Breast epithelium (tissue), 4 donors: ENCODE measurements at regions not wholly inside any gene's neighbourhood (a gene's known extent, or its start where the extent isn't known, plus 50 kb on each side); places are given as distances from the start of the nearest gene placed in this dataset.
"Not testable (repeated sequence)": the region's sequence is repeated elsewhere in the genome, so short reads cannot be mapped to it uniquely, and the experiment has no call there.

Experiments used
- DNase-seq, 2 donors: peaks; one replicate each; pipeline ENCODE4 v3.0.0-alpha.2; 2019; ENCODE audit warnings: low spot score in 2 of 2
- H3K27ac ChIP-seq, 2 donors: fragments of 200-600 bp; sonication (generic) in 1 of 2; one replicate each; pipeline ENCODE4 v1.5.1; 2016 to 2019; ENCODE audit warnings: mild to moderate bottlenecking in 1 of 2
- H3K27me3 ChIP-seq, 2 donors: fragments of 200-600 bp; sonication (generic) in 1 of 2; one replicate each; pipeline versions ENCODE4 v1.5.1 to v1.6.0; 2017 to 2019; ENCODE audit warnings: control low read depth in 1 of 2, mild to moderate bottlenecking in 1 of 2
- H3K36me3 ChIP-seq: fragments of 200-600 bp; one replicate; pipeline ENCODE4 v1.5.1; 2019
- H3K4me1 ChIP-seq, 2 donors: fragments of 200-600 bp; sonication (generic); one replicate each; pipeline ENCODE4 v1.5.1; 2016 to 2019; ENCODE audit warnings: control low read depth in 1 of 2
- H3K4me3 ChIP-seq, 3 donors: fragments of 200-600 bp; sonication (generic); 1 replicate in 2 of 3; 2 replicates in 1 of 3; pipeline ENCODE4 v1.5.1; 2016 to 2019; ENCODE audit warnings: mild to moderate bottlenecking in 3 of 3, moderate library complexity in 2 of 3
- H3K9me3 ChIP-seq, 2 donors: fragments of 200-600 bp; sonication (generic) in 1 of 2; one replicate each; pipeline ENCODE4 v1.5.1; 2016 to 2019; ENCODE audit warnings: control low read depth in 1 of 2
- POLR2A ChIP-seq: fragments of 450-650 bp; IDR thresholded peaks from one replicate; pipeline ENCODE4 v1.6.1; 2016; ENCODE audit warnings: antibody characterized with exemption, mild to moderate bottlenecking, moderate library complexity
- POLR2AphosphoS5 ChIP-seq, 3 donors: sonication (generic); formaldehyde crosslinking; IDR thresholded peaks; one replicate each; pipeline ENCODE4 v1.6.1; 2017; ENCODE audit warnings: antibody characterized with exemption in 3 of 3
- intact Hi-C: fragments of 100-400 bp; cut with DNase I; formaldehyde crosslinking; loops from one replicate; pipeline ENCODE4 v1.15.1; 2023; ENCODE audit warnings: low total_unique reads
- TF ChIP-seq, protein P1 (sequence below), 3 donors: fragments of 450-650 bp; IDR thresholded peaks; one replicate each; pipeline ENCODE4 v1.5.1; 2016 to 2017; ENCODE audit warnings: antibody characterized with exemption in 3 of 3, mild to moderate bottlenecking in 3 of 3, moderate library complexity in 3 of 3

- intact Hi-C loops, result no loop called here
- TF ChIP-seq POLR2AphosphoS5 (IDR thresholded peaks at IDR 0.05), result no peak
- TF ChIP-seq, protein P1, sequence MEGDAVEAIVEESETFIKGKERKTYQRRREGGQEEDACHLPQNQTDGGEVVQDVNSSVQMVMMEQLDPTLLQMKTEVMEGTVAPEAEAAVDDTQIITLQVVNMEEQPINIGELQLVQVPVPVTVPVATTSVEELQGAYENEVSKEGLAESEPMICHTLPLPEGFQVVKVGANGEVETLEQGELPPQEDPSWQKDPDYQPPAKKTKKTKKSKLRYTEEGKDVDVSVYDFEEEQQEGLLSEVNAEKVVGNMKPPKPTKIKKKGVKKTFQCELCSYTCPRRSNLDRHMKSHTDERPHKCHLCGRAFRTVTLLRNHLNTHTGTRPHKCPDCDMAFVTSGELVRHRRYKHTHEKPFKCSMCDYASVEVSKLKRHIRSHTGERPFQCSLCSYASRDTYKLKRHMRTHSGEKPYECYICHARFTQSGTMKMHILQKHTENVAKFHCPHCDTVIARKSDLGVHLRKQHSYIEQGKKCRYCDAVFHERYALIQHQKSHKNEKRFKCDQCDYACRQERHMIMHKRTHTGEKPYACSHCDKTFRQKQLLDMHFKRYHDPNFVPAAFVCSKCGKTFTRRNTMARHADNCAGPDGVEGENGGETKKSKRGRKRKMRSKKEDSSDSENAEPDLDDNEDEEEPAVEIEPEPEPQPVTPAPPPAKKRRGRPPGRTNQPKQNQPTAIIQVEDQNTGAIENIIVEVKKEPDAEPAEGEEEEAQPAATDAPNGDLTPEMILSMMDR (IDR thresholded peaks at IDR 0.05), result no peak
- TF ChIP-seq POLR2A, result no peak
- Histone ChIP-seq H3K36me3 (no peaks in the 10 kb centered on the region), H3K27ac (no peak overlapping the region), H3K4me3 (no peak overlapping the region), H3K9me3 (no peaks in the 10 kb centered on the region), H3K4me1 (no peaks in the 10 kb centered on the region), H3K27me3 (no peaks in the 10 kb centered on the region)
- no peak for DNase-seq
Observed at GRCh38 chr5:74514888-74515551, 125.5 kb downstream of the ENC1 start.

DNA sequence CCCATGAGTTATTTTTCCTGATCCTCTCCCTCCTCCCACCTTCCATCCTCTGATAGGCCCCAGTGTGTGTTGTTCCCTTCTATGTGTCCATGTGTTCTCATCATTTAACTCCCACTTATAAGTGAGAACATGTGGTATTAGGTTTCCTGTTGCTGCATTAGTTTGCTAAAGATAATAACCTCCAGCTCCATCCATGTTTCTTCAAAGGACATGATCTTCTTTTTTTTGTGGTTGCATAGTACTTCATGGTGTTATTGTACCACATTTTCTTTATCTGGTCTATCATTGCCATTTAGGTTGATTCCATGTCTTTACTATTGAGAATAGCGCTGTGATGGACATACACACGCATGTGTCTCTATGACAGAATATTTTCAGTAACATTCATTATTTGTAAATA is 128.8 kb downstream of the ENC1 start:
- intact Hi-C loops, H3K27me3 ChIP-seq, H3K4me1 ChIP-seq, DNase-seq, H3K27ac ChIP-seq, H3K9me3 ChIP-seq, H3K36me3 ChIP-seq, H3K4me3 ChIP-seq: not testable (repeated sequence)

- no peak for DNase-seq
- Histone ChIP-seq H3K9me3 (no peaks in the 10 kb centered on the region), H3K27me3 (no peaks in the 10 kb centered on the region), H3K4me1 (no peaks in the 10 kb centered on the region), H3K36me3 (no peaks in the 10 kb centered on the region), H3K4me3 (no peak overlapping the region), H3K27ac (no peak overlapping the region)
- intact Hi-C loops, result no loop called here
- no peak for TF ChIP-seq POLR2A
Observed at GRCh38 chr5:74510476-74511075, 130.0 kb downstream of the ENC1 start.

- Histone ChIP-seq H3K4me3 (no peak overlapping the region), H3K27me3 (no peaks in the 10 kb centered on the region), H3K4me1 (no peaks in the 10 kb centered on the region), H3K9me3 (no peaks in the 10 kb centered on the region), H3K36me3 (no peaks in the 10 kb centered on the region), H3K27ac (no peak overlapping the region)
- intact Hi-C loops, result loop anchor here (2.0 kb wide), 1 partner anchor 29 kb away; no protein-coding TSS in a partner anchor
- DNase-seq, result no peak
- no peak for TF ChIP-seq POLR2AphosphoS5 (IDR thresholded peaks at IDR 0.05)
- TF ChIP-seq, protein P1 (IDR thresholded peaks at IDR 0.05), result no peak
- no peak for TF ChIP-seq POLR2A
Observed at GRCh38 chr5:74507370-74508005, 133.0 kb downstream of the ENC1 start.

DNA sequence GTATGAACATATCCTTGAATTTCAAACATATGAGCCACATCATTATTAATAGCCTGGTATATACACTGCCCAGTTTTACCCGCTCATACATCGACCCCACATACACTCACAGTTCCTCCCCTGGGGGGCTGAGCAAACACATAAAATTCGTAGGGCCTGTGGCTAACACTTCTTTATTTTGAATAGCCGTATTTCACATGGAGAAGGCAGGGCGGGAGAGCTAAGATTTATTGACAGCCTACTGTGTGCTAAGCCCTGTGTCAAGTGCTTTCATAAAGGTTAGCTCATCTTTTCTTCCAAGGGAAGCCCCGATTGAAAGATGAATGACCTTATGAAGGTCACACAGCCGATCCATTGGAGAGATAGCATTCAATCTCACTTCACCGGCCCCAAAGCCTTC is 134.4 kb downstream of the ENC1 start:
- Histone ChIP-seq H3K4me3 (no peak overlapping the region), H3K27me3 (no peaks in the 10 kb centered on the region), H3K4me1 (no peaks in the 10 kb centered on the region), H3K9me3 (no peaks in the 10 kb centered on the region), H3K27ac (no peak overlapping the region), H3K36me3 (no peaks in the 10 kb centered on the region)
- no peak for DNase-seq
- TF ChIP-seq, protein P1 (IDR thresholded peaks at IDR 0.05), result no peak
- no peak for TF ChIP-seq POLR2A
- TF ChIP-seq POLR2AphosphoS5 (IDR thresholded peaks at IDR 0.05), result no peak
- intact Hi-C loops, result no loop called here

GRCh38 chr5:74504463-74504862 is 136.1 kb downstream of the ENC1 start:
- no peak overlapping the region for H3K27ac ChIP-seq
- DNase-seq, result no peak
- no peak overlapping the region for H3K4me3 ChIP-seq
- H3K27me3 ChIP-seq, result no peaks in the 10 kb centered on the region
- no peaks in the 10 kb centered on the region for H3K9me3 ChIP-seq
- intact Hi-C loops, result no loop called here
- H3K36me3 ChIP-seq, result no peaks in the 10 kb centered on the region
- no peaks in the 10 kb centered on the region for H3K4me1 ChIP-seq
- TF ChIP-seq, protein P1 (IDR thresholded peaks at IDR 0.05), result no peak
- TF ChIP-seq POLR2AphosphoS5 (IDR thresholded peaks at IDR 0.05) (no peak), POLR2A (no peak)
